PC-9 (cell line): ENCODE measurements at regions not wholly inside any gene's neighbourhood (a gene's known extent, or its start where the extent isn't known, plus 50 kb on each side); places are given as distances from the start of the nearest gene placed in this dataset.

Experiments used
- BruUV-seq: library from RNA; stranded (reverse); fragments of 400-500 nt; replicated peaks from 2 replicates; lab custom pipeline; 2021; lab: Mats Ljungman, UMichigan
- CTCF ChIA-PET: fragments of 300-600 bp; sonication (Branson Sonifier 250); formaldehyde crosslinking; loops from one replicate; lab custom pipeline; 2022; ENCODE audit warnings: antibody characterized with exemption; lab: Charles Lee
- POLR2A ChIA-PET: fragments of 300-600 bp; sonication (Branson Sonifier 250); formaldehyde crosslinking; loops from one replicate; lab custom pipeline; 2022; ENCODE audit warnings: antibody characterized with exemption; ENCODE audit not compliant: unreplicated experiment; lab: Charles Lee
- DNase-seq, 2 experiments: peaks; one replicate each; pipeline versions ENCODE4 v3.0.0 to v3.0.0-alpha.2; 2015 to 2022; ENCODE audit warnings: mixed read lengths in 1 of 2
- H2AFZ ChIP-seq: fragments of 200-600 bp; sonication (generic); 2 replicates; pipeline ENCODE4 v1.8.1; 2017; ENCODE audit warnings: antibody characterized with exemption
- H3F3A ChIP-seq: fragments of 200-600 bp; sonication (generic); 2 replicates; pipeline ENCODE4 v1.8.1; 2017; ENCODE audit warnings: antibody characterized with exemption, mild to moderate bottlenecking, low read depth; ENCODE audit not compliant: insufficient read depth
- H3K27ac ChIP-seq: fragments of 200-600 bp; sonication (generic); 2 replicates; pipeline ENCODE4 v1.6.1; 2016; ENCODE audit warnings: mixed run types
- H3K27me3 ChIP-seq: fragments of 200-600 bp; sonication (generic); 2 replicates; pipeline ENCODE4 v1.6.1; 2016; ENCODE audit warnings: low read depth, mixed run types; ENCODE audit not compliant: insufficient read depth
- H3K36me3 ChIP-seq: fragments of 200-600 bp; sonication (generic); 2 replicates; pipeline ENCODE4 v1.6.1; 2016; ENCODE audit warnings: low read depth, mixed run types
- H3K4me1 ChIP-seq: fragments of 200-600 bp; sonication (generic); replicated peaks from 2 replicates; pipeline ENCODE4 v1.6.1; 2016; ENCODE audit warnings: mixed run types; ENCODE audit not compliant: insufficient read depth
- H3K4me2 ChIP-seq: fragments of 200-600 bp; sonication (generic); 2 replicates; pipeline ENCODE4 v1.6.1; 2017; ENCODE audit warnings: mixed run types
- H3K4me3 ChIP-seq: fragments of 200-600 bp; sonication (generic); 2 replicates; pipeline ENCODE4 v1.6.1; 2016; ENCODE audit warnings: mixed run types
- H3K79me2 ChIP-seq: fragments of 200-600 bp; sonication (generic); 2 replicates; pipeline ENCODE4 v1.6.1; 2017; ENCODE audit warnings: low read depth, mixed run types
- H3K9me2 ChIP-seq: fragments of 200-600 bp; sonication (generic); 2 replicates; pipeline ENCODE4 v1.8.1; 2017; ENCODE audit warnings: mild to moderate bottlenecking; ENCODE audit not compliant: insufficient read depth
- H3K9me3 ChIP-seq: fragments of 200-600 bp; sonication (generic); 2 replicates; pipeline ENCODE4 v1.8.1; 2016; ENCODE audit warnings: low read depth; ENCODE audit not compliant: insufficient read depth
- H4K20me1 ChIP-seq: fragments of 200-600 bp; sonication (generic); 2 replicates; pipeline ENCODE4 v1.8.1; 2017; ENCODE audit not compliant: insufficient read depth
- EZH2 ChIP-seq: fragments of 200-600 bp; sonication (generic); IDR thresholded peaks from 2 replicates; pipeline ENCODE4 v1.8.0; 2017; ENCODE audit warnings: antibody characterized with exemption, low read depth
- intact Hi-C: fragments of 100-400 bp; cut with micrococcal nuclease; formaldehyde crosslinking; loops from one replicate; pipeline ENCODE4 v1.10.0; 2022; ENCODE audit not compliant: unreplicated experiment
- TF ChIP-seq, protein P1 (sequence below): fragments of 200-600 bp; sonication (generic); conservative IDR thresholded peaks from 2 replicates; pipeline ENCODE4 v1.6.1; 2017; ENCODE audit warnings: mixed run types, antibody characterized with exemption, mild to moderate bottlenecking, moderate library complexity

GRCh38 chr3:102299125-102299877 is 135.5 kb upstream of the ZPLD1 start:
- H3K4me1 ChIP-seq = peaks cover 40% of the 10 kb centered on the region
- no peak overlapping the region for H3K4me3 ChIP-seq
- ChIA-PET POLR2A (interaction anchor here (0.6 to 1.0 kb wide), 3 partner anchors 56 to 1668 kb away, joined by 4 to 8 read pairs (median 4); no protein-coding TSS in a partner anchor), CTCF (interaction anchor here (1.0 kb wide), 1 partner anchor 237 kb away, joined by 3 read pairs; no protein-coding TSS in a partner anchor)
- peak overlapping the region; percentile 33 for H3K4me2 ChIP-seq
- peak; percentile 54 to 82 for DNase-seq
- H3K27me3 ChIP-seq = no peaks in the 10 kb centered on the region
- TF ChIP-seq, protein P1, sequence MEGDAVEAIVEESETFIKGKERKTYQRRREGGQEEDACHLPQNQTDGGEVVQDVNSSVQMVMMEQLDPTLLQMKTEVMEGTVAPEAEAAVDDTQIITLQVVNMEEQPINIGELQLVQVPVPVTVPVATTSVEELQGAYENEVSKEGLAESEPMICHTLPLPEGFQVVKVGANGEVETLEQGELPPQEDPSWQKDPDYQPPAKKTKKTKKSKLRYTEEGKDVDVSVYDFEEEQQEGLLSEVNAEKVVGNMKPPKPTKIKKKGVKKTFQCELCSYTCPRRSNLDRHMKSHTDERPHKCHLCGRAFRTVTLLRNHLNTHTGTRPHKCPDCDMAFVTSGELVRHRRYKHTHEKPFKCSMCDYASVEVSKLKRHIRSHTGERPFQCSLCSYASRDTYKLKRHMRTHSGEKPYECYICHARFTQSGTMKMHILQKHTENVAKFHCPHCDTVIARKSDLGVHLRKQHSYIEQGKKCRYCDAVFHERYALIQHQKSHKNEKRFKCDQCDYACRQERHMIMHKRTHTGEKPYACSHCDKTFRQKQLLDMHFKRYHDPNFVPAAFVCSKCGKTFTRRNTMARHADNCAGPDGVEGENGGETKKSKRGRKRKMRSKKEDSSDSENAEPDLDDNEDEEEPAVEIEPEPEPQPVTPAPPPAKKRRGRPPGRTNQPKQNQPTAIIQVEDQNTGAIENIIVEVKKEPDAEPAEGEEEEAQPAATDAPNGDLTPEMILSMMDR = no peak
- no TSS peak for BruUV-seq
- no peaks in the 10 kb centered on the region for H3K9me2 ChIP-seq
- H3K79me2 ChIP-seq = no peaks in the 10 kb centered on the region
- H3K36me3 ChIP-seq = no peaks in the 10 kb centered on the region
- peak overlapping the region; percentile 41 for H2AFZ ChIP-seq
- H3K9me3 ChIP-seq = peaks cover 13% of the 10 kb centered on the region; the same call in 1 of the 2 replicates
- intact Hi-C loops = loop anchor here (1.0 to 5.0 kb wide), 3 partner anchors 56 to 232 kb away; no protein-coding TSS in a partner anchor
- H4K20me1 ChIP-seq = no peaks in the 10 kb centered on the region
- H3K27ac ChIP-seq = peak overlapping the region; percentile 85
- H3F3A ChIP-seq = peaks cover 17% of the 10 kb centered on the region; the same call in 1 of the 2 replicates

GRCh38 chr3:102301155-102301880 is 133.5 kb upstream of the ZPLD1 start:
- H2AFZ ChIP-seq = peak overlapping the region; percentile 23; the same call in 1 of the 2 replicates
- peaks cover 17% of the 10 kb centered on the region; the same call in 1 of the 2 replicates for H3F3A ChIP-seq
- no peaks in the 10 kb centered on the region for H3K36me3 ChIP-seq
- DNase-seq = no peak
- H4K20me1 ChIP-seq = no peaks in the 10 kb centered on the region
- H3K9me2 ChIP-seq = no peaks in the 10 kb centered on the region
- H3K4me2 ChIP-seq = no peak overlapping the region
- intact Hi-C loops = no loop called here
- TF ChIP-seq, protein P1 = no peak
- TF ChIP-seq EZH2 = no peak
- H3K27ac ChIP-seq = no peak overlapping the region
- peaks cover 40% of the 10 kb centered on the region for H3K4me1 ChIP-seq
- H3K27me3 ChIP-seq = no peaks in the 10 kb centered on the region
- H3K79me2 ChIP-seq = no peaks in the 10 kb centered on the region
- CTCF ChIA-PET = interaction anchor here (0.6 kb wide), 1 partner anchor 1853 kb away, joined by 3 read pairs; no protein-coding TSS in a partner anchor
- H3K4me3 ChIP-seq = no peak overlapping the region
- peaks cover 13% of the 10 kb centered on the region; the same call in 1 of the 2 replicates for H3K9me3 ChIP-seq
- POLR2A ChIA-PET = no interaction called here
- no TSS peak for BruUV-seq

DNA sequence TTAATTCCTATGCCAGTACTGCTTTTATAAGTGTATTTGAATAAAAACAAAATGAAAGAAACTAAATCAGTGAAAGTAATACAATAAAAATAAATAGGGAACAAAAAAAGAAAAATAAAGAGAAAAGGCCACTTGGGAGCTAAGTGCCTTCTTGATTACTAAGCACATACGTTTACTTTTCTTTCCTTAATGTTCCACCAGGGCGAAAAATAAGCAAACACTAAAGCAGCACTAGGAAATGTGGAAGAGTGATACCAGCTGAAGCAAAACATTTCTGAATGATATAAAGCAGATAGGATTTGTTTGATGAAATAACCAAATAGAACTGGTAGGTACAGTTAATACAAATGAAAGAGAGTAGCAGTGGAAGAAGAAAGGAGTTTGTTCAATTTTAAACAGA is 132.8 kb upstream of the ZPLD1 start:
- POLR2A ChIA-PET = no interaction called here
- H3K79me2 ChIP-seq = no peaks in the 10 kb centered on the region
- CTCF ChIA-PET = no interaction called here
- TF ChIP-seq, protein P1 = no peak
- TF ChIP-seq EZH2 = no peak
- H4K20me1 ChIP-seq = no peaks in the 10 kb centered on the region
- H3K9me3 ChIP-seq = peaks cover 13% of the 10 kb centered on the region; the same call in 1 of the 2 replicates
- no peak for DNase-seq
- no peaks in the 10 kb centered on the region for H3K27me3 ChIP-seq
- peaks cover 40% of the 10 kb centered on the region for H3K4me1 ChIP-seq
- H3K27ac ChIP-seq = no peak overlapping the region
- peaks cover 17% of the 10 kb centered on the region; the same call in 1 of the 2 replicates for H3F3A ChIP-seq
- H2AFZ ChIP-seq = no peak overlapping the region
- intact Hi-C loops = no loop called here
- no peaks in the 10 kb centered on the region for H3K36me3 ChIP-seq
- no peak overlapping the region for H3K4me2 ChIP-seq
- no peaks in the 10 kb centered on the region for H3K9me2 ChIP-seq
- BruUV-seq = no TSS peak
- H3K4me3 ChIP-seq = no peak overlapping the region
